ENCODE measurements at regions not wholly inside any gene's neighbourhood (a gene's known extent, or its start where the extent isn't known, plus 50 kb on each side); places are given as distances from the start of the nearest gene placed in this dataset.

DNA sequence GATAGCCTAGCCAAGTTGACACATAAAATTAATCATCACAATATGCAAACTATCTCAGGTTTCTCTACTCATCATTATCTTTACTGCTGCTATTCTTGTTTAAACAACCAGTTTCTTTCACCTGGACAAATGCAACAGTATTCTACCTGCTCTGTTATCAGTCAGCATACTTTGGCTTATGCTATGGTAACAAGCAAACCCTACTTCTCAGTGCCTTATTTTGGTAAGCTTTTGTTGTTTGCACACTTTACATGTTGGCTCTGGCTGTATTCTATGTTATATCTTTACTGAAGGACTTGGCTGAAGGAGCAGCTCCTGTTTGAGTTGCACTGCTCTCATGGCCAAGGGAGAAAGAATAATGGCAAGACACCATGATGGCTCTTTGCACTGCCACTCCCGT, 463.1 kb downstream of the EPM2A start:
- no peak for TF ChIP-seq CTCF (conservative IDR thresholded peaks at IDR 0.05)
- H3K27ac ChIP-seq: no peak overlapping the region

DNA sequence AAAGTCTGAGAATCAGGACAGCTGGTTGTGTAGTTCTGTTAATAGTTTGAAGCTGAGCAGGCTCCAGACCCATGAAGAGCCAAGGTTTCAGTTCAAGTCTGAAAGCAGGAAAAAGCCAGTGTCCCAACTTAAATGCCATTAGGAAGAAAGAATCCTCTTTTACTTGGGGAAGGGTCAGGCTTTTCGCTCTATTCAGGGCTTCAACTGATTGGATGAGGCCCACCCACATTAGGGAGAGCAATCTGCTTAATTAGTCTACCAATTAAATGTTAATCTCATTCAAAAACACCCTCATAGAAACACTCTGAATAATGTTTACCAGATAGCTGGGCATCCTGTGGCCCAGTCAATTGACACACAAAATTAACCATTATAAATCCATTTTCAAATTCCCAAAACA, 462.2 kb downstream of the EPM2A start:
- H3K27ac ChIP-seq: peak overlapping the region; percentile 14; the same call in 1 of the 2 replicates
- TF ChIP-seq CTCF (conservative IDR thresholded peaks at IDR 0.05): no peak

GRCh38 chr6:145274083-145274482, 461.2 kb downstream of the EPM2A start:
- no peak for TF ChIP-seq CTCF (conservative IDR thresholded peaks at IDR 0.05)
- H3K27ac ChIP-seq: peak overlapping the region; percentile 14; the same call in 1 of the 2 replicates

- H3K27ac ChIP-seq: no peak overlapping the region
- TF ChIP-seq CTCF (conservative IDR thresholded peaks at IDR 0.05): no peak
Measured at GRCh38 chr6:145275019-145275418, 460.3 kb downstream of the EPM2A start.

DNA sequence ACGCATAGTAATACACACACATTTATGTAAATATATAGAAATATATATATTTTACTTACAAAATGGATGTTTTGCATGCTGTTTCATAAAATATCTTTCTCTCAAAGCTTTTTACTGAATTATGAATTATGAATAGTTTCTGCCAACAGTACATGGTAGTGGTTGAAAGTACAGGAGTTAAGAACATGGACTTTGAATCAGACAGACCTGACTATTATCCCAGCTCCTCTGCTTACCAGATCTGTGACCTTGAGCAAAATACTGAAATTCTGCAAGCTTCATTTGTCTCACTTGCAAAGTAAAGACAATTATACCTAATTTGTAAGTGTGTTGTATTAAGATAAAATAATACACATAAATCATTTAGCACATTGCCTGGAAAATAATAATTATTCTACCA, 459.5 kb downstream of the EPM2A start:
- TF ChIP-seq CTCF (conservative IDR thresholded peaks at IDR 0.05): no peak
- no peak overlapping the region for H3K27ac ChIP-seq

DNA sequence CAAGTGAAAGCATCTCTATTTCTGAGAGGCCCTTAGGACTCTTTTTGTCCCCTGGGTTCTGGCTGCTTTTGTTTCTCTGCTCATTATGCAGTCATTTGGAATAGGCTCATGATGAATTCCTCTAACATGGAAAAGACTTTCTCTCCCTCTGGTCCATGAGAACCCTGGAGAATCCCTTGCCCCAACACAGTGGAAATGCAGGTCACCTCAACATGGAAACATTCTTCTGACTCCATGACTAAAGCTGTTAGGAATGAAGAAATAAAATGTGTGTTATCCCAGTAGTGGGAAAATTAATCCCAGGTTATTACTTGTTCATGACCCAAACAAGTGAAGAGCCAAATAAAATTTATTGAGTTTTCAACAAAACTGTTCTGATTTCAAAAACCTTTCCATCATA, 458.6 kb downstream of the EPM2A start:
- no peak for TF ChIP-seq CTCF (conservative IDR thresholded peaks at IDR 0.05)
- H3K27ac ChIP-seq: no peak overlapping the region

DNA sequence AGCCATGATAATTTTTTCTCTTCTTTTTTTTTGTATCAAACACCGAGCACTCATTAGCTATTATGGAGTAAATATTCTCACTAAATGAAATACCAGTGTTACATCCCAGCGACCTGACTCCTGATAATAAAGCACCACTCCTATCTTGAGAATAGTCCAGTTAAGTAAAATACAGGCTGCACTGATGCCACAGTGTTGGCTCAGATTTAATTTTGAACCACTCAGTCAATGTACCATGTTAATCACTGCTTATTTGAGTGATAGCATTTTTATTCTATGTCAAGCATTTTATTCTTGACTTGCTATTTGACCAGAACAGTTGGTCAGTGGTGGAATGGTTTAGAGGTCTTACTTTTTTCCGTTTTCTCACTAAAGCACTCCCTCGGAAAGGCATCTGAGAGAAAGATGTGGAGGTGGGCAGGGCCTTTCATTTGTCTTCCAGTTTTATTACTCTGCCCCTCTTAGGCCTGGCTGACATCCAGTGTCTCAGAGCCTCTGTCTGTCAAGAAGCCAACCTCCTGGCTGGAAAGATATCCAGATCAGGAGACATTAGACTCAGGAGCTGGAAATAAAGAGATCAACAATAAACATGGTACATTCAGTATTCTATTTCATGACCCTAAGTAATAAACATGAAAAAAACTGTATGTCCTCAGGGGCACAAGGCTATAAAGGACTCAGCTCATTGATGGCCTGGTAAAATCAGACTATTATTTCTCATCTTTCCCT, 457.8 kb downstream of the EPM2A start:
- TF ChIP-seq CTCF (conservative IDR thresholded peaks at IDR 0.05): no peak
- H3K27ac ChIP-seq: peak overlapping the region; percentile 28; the same call in 1 of the 2 replicates

Data from VCaP (cell line).